ENCODE measurements at regions not wholly inside any gene's neighbourhood (a gene's known extent, or its start where the extent isn't known, plus 50 kb on each side); places are given as distances from the start of the nearest gene placed in this dataset.

DNA sequence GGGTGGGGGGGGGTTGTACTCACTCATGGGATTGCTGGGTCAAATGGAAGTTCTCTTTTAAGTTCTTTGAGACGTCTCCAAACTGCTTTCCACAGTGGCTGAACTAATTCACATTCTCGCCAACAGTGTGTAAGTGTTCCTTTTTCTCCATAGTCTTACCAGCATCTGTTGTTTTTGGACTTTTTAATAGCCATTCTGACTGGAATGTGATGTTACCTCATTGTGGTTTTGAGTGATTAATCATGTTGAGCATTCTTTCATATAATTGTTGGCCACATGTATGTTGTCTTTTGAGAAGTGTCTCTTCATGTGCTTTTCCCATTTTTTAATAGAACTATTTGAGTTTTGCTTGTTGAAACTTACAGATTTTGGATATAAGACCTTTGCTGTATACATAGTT lies 94.9 kb upstream of the PLPPR1 start:
- TF ChIP-seq, protein P1, sequence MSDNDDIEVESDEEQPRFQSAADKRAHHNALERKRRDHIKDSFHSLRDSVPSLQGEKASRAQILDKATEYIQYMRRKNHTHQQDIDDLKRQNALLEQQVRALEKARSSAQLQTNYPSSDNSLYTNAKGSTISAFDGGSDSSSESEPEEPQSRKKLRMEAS (CRISPR knock-in tag; IDR thresholded peaks at IDR 0.05), result no peak
- TF ChIP-seq FOXJ3 (CRISPR knock-in tag; IDR thresholded peaks at IDR 0.05; ENCODE audit: borderline replicate concordance), result no peak
- TF ChIP-seq, protein P2, sequence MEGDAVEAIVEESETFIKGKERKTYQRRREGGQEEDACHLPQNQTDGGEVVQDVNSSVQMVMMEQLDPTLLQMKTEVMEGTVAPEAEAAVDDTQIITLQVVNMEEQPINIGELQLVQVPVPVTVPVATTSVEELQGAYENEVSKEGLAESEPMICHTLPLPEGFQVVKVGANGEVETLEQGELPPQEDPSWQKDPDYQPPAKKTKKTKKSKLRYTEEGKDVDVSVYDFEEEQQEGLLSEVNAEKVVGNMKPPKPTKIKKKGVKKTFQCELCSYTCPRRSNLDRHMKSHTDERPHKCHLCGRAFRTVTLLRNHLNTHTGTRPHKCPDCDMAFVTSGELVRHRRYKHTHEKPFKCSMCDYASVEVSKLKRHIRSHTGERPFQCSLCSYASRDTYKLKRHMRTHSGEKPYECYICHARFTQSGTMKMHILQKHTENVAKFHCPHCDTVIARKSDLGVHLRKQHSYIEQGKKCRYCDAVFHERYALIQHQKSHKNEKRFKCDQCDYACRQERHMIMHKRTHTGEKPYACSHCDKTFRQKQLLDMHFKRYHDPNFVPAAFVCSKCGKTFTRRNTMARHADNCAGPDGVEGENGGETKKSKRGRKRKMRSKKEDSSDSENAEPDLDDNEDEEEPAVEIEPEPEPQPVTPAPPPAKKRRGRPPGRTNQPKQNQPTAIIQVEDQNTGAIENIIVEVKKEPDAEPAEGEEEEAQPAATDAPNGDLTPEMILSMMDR (IDR thresholded peaks at IDR 0.05), result no peak

All from WTC11 (cell line).